ENCODE measurements at regions not wholly inside any gene's neighbourhood (a gene's known extent, or its start where the extent isn't known, plus 50 kb on each side); places are given as distances from the start of the nearest gene placed in this dataset.

DNA sequence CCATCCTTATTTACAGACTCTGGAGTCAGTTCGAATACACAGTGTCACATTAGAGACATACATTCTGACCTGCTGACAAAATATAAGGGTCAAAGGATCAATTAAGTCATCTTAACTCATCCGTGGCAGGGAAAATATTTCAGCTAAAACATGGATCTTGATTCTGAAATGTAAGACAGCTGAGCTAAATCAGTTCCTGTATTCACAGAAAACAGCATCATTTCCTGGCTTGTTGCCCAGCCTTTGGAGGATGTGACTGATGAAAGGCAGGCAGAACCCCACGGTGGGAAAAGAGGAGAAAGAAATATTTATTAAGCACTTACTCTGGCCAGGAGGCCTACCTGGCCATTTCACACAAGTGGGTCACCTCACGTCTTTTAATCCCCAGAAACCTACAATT, 101.9 kb downstream of the GAS2L3 start:
- Mint-ChIP-seq H3K36me3 (no peaks in the 10 kb centered on the region), H3K27me3 (no peaks in the 10 kb centered on the region), H3K9me3 (no peaks in the 10 kb centered on the region), H3K27ac (no peak overlapping the region), H3K4me3 (no peak overlapping the region), H3K4me1 (peaks cover 3% of the 10 kb centered on the region)
- CTCF ChIA-PET = no interaction called here
- no peak for DNase-seq

DNA sequence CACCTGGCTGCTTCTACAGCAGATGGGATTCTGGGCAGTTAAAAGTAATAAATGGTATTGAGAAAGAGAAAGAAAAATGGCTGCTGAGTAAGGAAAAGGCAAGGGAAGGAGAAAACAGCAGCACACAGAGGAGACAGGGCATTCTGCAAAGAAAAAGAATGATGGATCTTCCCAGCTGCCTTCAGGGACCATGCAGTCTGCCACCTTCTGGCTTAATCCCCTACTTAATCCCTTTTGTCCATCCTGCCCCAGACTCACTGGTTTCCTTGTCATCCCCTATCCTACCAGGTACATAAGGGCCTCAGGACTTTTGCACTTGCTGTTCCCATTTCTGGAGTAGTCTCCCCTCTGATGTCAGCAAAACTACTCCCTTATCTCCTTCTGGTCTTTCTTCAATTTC, 107.6 kb downstream of the GAS2L3 start:
- H3K27me3 Mint-ChIP-seq = no peaks in the 10 kb centered on the region
- no peaks in the 10 kb centered on the region for H3K36me3 Mint-ChIP-seq
- H3K9me3 Mint-ChIP-seq = peaks cover 8% of the 10 kb centered on the region
- no peaks in the 10 kb centered on the region for H3K4me1 Mint-ChIP-seq
- no peak for DNase-seq
- H3K27ac Mint-ChIP-seq = no peak overlapping the region
- CTCF ChIA-PET = no interaction called here
- H3K4me3 Mint-ChIP-seq = no peak overlapping the region

DNA sequence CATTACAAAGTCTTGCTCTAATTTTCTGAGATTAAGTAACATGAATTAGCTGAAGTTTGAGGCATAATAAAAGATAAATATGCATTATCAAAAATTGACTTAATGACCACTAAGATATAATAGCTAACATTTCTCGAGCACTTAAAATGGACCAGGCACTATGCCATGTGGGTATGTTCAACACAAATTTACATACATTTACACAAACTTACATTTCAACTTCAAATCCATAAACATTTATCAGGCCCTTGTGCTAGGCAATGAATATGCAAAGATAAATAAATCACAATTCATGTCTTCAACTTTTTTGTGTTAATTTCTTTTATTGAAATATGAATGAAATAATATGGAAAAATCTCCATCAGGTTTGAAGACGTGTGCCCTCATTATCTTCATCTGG, 108.7 kb downstream of the GAS2L3 start:
- CTCF ChIA-PET = interaction anchor here (2.9 kb wide), 1 partner anchor 10 kb away, joined by 23 read pairs; no protein-coding TSS in a partner anchor
- peaks cover 15% of the 10 kb centered on the region for H3K9me3 Mint-ChIP-seq

DNA sequence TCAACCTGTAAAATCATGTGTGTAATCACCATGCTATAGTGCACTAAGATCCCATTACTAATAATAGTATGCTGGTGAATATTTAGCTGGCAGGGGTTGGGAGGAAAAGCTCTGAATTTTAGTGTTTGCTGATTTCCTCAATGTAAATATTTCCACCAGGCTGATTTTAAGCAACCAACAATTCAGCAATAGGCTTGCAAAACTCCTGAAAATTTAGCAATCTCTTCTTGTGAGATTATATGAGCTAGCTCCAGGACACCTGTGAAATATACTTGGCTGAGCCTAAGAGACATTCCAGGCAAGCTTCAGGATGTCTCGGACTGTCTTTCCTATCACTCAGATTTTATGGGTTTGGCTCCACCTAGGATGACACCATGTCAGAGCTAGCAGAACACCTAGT, 106.9 kb upstream of the ANO4 start:
- H3K9me3 Mint-ChIP-seq = peaks cover 15% of the 10 kb centered on the region
- CTCF ChIA-PET = interaction anchor here (0.9 kb wide), 1 partner anchor 15 kb away, joined by 3 read pairs; no protein-coding TSS in a partner anchor
- no peak for DNase-seq
- H3K27me3 Mint-ChIP-seq = no peaks in the 10 kb centered on the region
- H3K36me3 Mint-ChIP-seq = no peaks in the 10 kb centered on the region
- H3K27ac Mint-ChIP-seq = no peak overlapping the region
- no peaks in the 10 kb centered on the region for H3K4me1 Mint-ChIP-seq
- H3K4me3 Mint-ChIP-seq = no peak overlapping the region

More for the DNA sequence above, 108.7 kb downstream of the GAS2L3 start:
- Mint-ChIP-seq H3K4me1 (no peaks in the 10 kb centered on the region), H3K36me3 (no peaks in the 10 kb centered on the region), H3K27me3 (no peaks in the 10 kb centered on the region), H3K27ac (no peak overlapping the region), H3K4me3 (no peak overlapping the region)
- no peak for DNase-seq

DNA sequence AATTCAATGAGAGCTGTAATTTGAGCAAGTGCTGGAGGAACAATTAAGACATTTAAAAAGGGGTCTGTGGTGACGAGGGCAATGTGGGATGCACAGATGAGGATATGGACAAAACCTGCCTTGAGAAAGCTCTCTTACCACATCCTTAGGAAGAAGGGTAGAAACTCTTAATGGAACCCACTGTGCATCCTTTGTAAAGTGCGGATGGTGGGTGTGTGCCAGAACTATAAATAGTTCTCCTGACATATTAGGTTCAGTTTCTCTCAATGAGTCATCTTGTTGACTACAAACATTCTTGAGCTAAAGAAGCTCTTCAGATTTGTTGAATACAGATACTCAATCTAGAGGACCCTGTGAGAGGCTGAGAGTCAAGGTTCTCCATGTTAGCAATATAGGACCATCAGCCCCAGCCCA, 106.1 kb upstream of the ANO4 start:
- CTCF ChIA-PET = no interaction called here
- Mint-ChIP-seq H3K27me3 (no peaks in the 10 kb centered on the region), H3K27ac (no peak overlapping the region), H3K36me3 (no peaks in the 10 kb centered on the region), H3K9me3 (peaks cover 15% of the 10 kb centered on the region), H3K4me1 (no peaks in the 10 kb centered on the region), H3K4me3 (no peak overlapping the region)
- no peak for DNase-seq

DNA sequence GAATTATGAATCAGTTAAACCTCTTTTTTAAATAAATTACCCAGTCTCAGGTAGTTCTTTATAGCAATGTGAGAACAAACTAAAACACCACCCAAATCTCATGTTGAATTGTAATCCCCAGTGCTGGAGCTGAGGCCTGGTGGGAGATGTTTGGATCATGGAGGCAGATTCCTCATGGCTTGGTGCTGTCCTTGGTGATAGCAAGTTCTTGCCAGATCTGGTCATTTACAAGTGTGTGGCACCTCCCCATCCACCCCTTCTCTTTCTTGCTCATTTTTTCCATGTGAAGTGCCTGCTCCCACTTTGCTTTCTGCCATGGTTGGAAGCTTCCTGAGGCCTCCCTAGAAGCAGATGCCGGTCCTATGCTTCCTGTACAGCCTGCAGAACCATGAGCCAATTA, 102.1 kb upstream of the ANO4 start:
- CTCF ChIA-PET = no interaction called here
- Mint-ChIP-seq H3K27ac (no peak overlapping the region), H3K27me3 (no peaks in the 10 kb centered on the region), H3K4me1 (no peaks in the 10 kb centered on the region), H3K4me3 (no peak overlapping the region), H3K36me3 (no peaks in the 10 kb centered on the region), H3K9me3 (no peaks in the 10 kb centered on the region)
- no peak for DNase-seq

DNA sequence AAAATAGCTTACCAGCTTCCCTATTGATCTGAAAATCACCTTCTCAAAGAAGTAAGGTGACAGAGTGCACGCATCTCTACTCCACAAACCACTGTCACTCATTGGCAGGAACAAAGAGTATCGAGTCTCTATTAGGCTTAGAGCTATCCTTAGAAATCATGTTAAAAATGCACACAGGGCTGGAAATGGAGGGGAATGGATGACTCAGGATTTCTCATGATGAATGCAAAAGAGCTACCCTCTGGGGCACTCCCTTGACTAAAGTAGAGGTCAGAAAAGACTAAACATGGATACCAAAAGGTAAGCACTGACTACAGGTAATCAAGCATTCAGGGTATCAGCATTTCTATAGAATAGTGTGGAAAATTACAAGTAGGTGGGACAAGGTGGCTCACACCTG, 96.1 kb upstream of the ANO4 start:
- Mint-ChIP-seq H3K27ac (no peak overlapping the region), H3K9me3 (no peaks in the 10 kb centered on the region), H3K27me3 (peaks cover 3% of the 10 kb centered on the region), H3K4me1 (no peaks in the 10 kb centered on the region), H3K36me3 (no peaks in the 10 kb centered on the region), H3K4me3 (no peak overlapping the region)
- no peak for DNase-seq
- CTCF ChIA-PET = no interaction called here

DNA sequence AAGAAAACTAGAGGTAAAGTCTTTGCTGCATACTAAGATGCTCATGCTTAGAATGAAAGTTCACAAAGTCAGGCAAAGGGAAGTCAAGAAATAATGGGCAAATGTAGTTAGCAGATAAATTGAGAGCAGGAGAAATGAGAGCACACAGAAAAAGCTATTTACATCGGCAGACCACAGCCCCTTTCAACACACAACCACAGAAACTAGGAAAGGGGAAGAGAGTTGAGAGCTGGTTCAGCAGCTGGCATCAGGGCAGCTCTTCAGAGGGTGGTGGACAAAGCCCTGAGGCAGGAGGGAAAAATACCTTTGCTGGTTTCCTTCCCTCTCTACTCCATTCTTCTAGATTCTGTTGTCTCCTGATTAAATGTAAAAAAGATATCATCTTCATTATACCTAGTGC, 95.4 kb upstream of the ANO4 start:
- CTCF ChIA-PET = no interaction called here
- DNase-seq = no peak
- Mint-ChIP-seq H3K36me3 (no peaks in the 10 kb centered on the region), H3K4me1 (no peaks in the 10 kb centered on the region), H3K27me3 (peaks cover 3% of the 10 kb centered on the region), H3K4me3 (no peak overlapping the region), H3K27ac (no peak overlapping the region), H3K9me3 (no peaks in the 10 kb centered on the region)

DNA sequence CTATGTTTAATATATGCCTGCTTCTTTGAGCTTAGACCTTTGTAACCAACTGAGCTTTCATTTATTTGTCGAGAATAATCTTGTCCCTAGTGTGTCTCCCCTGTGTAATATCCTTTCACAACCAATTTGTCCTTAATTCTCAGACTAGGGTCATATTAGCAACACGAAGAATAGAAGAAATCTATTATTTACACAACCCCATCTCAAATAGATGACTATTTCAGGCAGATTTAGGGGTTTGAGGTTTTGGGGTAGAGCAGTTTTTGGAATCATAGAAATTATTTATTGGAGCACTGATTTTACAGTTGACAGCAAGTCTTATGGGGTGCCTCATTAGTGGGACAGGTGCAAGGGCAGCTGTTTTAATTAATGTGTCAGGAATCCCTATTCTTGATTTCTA, 91.2 kb upstream of the ANO4 start:
- Mint-ChIP-seq H3K27ac (no peak overlapping the region), H3K4me1 (no peaks in the 10 kb centered on the region), H3K9me3 (no peaks in the 10 kb centered on the region), H3K36me3 (no peaks in the 10 kb centered on the region), H3K4me3 (no peak overlapping the region), H3K27me3 (peaks cover 2% of the 10 kb centered on the region)
- CTCF ChIA-PET = no interaction called here
- no peak for DNase-seq

DNA sequence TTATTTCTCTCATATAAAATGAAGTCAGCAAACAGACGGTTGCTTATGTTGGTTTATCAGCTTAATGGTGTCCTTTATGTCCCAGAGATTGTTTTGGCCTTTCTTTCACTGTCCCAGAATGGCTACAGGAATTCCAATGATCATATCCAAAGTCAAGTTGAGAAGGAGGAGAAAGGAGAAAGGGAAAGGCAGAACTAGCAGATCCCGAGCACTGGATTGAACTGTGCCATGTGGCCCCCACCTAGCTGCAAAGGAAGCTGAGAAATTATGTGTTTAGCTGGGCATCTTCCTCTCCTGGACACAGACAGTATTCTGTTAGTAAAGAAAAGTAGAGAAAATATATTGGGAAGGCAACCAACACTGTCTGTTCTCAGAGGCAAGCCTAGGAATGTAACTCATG, 90.7 kb upstream of the ANO4 start:
- Mint-ChIP-seq H3K36me3 (no peaks in the 10 kb centered on the region), H3K27ac (no peak overlapping the region), H3K9me3 (no peaks in the 10 kb centered on the region), H3K27me3 (peaks cover 4% of the 10 kb centered on the region), H3K4me1 (no peaks in the 10 kb centered on the region), H3K4me3 (no peak overlapping the region)
- no peak for DNase-seq
- CTCF ChIA-PET = no interaction called here

DNA sequence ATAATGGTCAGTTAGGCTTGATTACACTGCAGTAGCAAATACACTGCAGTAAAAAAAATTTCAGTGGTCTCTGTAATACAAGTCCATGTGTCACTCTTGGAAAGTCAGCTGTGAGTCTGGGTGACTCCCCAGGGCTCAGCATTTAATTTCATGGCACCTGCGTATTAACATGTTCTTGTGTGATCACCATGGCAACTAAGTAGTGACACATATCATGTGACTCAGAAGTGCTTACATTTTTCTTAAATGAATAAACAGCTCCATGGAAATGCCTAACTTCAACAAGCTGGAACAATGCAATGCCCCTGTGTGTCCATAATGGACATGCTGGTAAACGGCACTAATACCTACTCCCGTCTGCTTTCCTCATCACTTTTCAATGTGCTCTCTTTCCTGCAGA, 88.5 kb upstream of the ANO4 start:
- Mint-ChIP-seq H3K4me1 (no peaks in the 10 kb centered on the region), H3K9me3 (no peaks in the 10 kb centered on the region), H3K27me3 (peaks cover 4% of the 10 kb centered on the region), H3K27ac (no peak overlapping the region), H3K4me3 (no peak overlapping the region), H3K36me3 (no peaks in the 10 kb centered on the region)
- DNase-seq = no peak
- CTCF ChIA-PET = interaction anchor here (1.1 kb wide), 1 partner anchor 34 kb away, joined by 3 read pairs; no protein-coding TSS in a partner anchor

DNA sequence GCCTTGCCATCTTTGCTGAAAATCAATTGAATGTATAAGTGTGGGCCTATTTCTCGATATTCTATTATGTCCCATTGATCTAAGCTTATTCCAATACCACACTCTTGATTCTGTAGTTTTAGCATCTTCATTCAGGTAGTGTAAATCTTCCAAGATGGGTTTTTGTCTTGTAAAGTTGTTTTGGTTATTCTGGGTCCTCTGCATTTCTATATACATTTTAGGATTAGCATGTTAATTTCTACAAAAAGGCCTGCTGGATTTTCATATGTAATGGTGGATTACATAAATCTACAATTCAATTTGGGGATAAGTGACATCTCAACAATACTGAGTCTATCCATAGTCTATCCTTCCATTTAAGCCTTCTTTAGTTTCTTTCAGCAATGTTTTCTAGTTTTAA, 86.0 kb upstream of the ANO4 start:
- H3K4me1 Mint-ChIP-seq = no peaks in the 10 kb centered on the region

DNA sequence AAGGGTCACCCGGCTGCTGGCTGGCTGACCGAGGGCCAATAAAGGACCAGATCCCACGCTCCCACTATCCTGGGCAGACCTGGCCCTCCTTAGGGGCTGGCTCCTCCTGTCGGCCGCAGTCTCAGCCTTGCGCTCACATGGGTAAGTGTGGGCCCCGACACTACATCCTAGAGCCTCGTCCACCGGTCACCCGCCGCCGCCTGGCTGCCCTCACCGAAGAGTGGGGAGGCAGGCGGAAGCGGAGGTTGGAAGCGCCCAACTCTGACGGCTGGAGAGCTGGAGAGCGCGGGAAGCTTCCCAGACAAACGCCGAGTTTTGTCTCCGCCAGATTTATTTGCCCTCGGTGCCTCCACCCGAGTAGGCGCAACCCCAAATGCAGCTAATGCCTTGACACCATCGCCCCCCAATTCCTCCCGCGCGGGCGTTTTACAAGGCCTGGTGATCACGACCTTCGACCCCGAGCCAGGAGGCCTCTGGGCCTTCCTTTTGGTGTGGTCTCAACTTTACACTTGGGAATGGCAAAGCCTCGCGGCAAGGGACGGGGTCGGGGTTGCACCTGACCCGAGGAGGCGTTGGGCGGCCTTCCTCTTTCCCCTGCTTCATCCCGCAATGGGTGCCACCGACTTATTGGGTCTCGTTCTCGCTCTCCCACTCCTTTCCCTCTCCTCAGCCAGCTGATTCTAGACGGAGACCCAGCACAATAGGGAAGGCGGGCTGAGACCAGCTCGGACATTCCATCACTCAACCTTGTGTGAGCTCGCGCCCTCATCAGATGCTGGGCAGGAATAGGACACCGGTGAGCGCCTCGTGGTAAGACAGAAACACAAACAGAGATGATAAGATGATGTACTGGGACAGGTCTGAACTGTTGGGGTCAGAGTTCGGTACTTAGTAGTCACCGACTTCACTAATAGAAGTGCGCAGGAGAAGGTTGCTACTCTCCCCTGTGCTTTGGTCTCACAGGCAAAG, 78.3 kb upstream of the ANO4 start:
- no peak overlapping the region for H3K27ac Mint-ChIP-seq
- DNase-seq = no peak
- H3K27me3 Mint-ChIP-seq = peaks cover 61% of the 10 kb centered on the region
- H3K36me3 Mint-ChIP-seq = no peaks in the 10 kb centered on the region
- CTCF ChIA-PET = no interaction called here
- H3K4me3 Mint-ChIP-seq = no peak overlapping the region
- no peaks in the 10 kb centered on the region for H3K9me3 Mint-ChIP-seq
- no peaks in the 10 kb centered on the region for H3K4me1 Mint-ChIP-seq

More for the DNA sequence above, 86.0 kb upstream of the ANO4 start:
- Mint-ChIP-seq H3K36me3 (no peaks in the 10 kb centered on the region), H3K9me3 (no peaks in the 10 kb centered on the region), H3K4me3 (no peak overlapping the region), H3K27ac (no peak overlapping the region), H3K27me3 (peaks cover 8% of the 10 kb centered on the region)
- DNase-seq = no peak
- CTCF ChIA-PET = no interaction called here

DNA sequence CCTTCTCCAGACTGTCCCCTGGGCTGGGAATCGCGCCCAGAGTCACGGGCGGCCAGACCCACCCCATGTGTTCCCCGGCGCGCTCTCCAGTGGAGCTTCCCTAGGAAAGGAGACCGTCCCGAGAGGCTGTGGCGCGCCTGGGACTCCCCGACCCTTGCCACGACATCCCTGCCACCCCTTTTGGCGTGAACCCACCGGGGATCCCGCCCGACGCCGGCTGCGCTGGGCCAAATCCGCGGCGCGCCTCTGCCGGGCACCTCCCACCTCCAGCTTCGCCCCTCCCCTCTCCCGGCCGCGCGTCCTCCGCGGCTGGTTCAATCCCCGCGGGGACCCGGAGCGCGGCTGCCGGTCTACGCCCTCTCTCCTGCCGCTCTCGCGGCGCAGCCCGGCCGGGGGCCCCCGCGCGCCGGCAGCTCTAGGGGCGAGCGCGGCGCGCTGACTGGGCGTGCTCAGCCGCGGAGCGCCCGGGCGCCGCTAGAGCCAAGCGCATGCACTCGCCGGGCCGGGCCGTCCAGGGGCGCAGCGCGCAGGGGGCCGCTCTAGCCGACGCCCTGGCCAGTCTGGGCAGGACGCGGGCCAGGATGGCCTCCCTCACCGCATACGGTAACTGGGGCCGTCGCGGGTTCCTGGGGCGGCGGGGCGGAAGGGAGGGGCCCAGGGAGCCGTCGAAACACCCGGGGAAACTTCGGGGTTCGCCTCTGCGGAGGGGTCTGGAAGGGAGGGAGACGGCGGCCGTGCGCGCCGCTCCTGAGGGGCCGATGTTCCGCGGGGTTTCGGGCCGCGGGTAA, 77.4 kb upstream of the ANO4 start:
- CTCF ChIA-PET = no interaction called here
- Mint-ChIP-seq H3K36me3 (no peaks in the 10 kb centered on the region), H3K27me3 (peaks cover 63% of the 10 kb centered on the region), H3K4me3 (no peak overlapping the region), H3K27ac (no peak overlapping the region), H3K9me3 (no peaks in the 10 kb centered on the region), H3K4me1 (no peaks in the 10 kb centered on the region)
- DNase-seq = no peak

DNA sequence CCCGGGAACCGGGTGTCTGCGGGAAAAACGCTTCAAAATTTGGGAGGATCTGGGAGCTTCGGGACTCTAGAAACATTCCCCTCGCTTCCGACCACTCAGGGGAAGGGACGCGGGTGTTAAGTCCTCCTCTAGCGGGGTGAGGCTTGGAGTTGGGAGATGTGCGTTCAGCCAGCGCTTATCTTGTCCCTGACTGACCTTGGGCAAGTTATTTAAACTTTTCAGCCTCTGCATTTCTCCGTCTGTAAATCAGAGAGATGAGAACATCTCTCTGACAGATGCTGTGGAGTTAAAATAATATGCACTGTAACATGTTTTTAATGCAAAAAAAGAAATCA, 76.9 kb upstream of the ANO4 start:
- no peaks in the 10 kb centered on the region for H3K9me3 Mint-ChIP-seq
- H3K27ac Mint-ChIP-seq = no peak overlapping the region
- no peak overlapping the region for H3K4me3 Mint-ChIP-seq
- no peaks in the 10 kb centered on the region for H3K36me3 Mint-ChIP-seq
- peaks cover 63% of the 10 kb centered on the region for H3K27me3 Mint-ChIP-seq
- H3K4me1 Mint-ChIP-seq = no peaks in the 10 kb centered on the region
- no peak for DNase-seq
- CTCF ChIA-PET = no interaction called here
